Activated T-cell treated with anti-CD3 and anti-CD28 coated beads, Interleukin-2, amount 50 U/mL, for 72 hours (primary cell): ENCODE measurements at regions not wholly inside any gene's neighbourhood (a gene's known extent, or its start where the extent isn't known, plus 50 kb on each side); places are given as distances from the start of the nearest gene placed in this dataset.

Experiments used
- ATAC-seq, 2 donors: fragments of 150-1000 bp; cut with Tn5 transposase; replicated peaks in 1 of 2; 2 replicates each; pipeline ENCODE4 v1.10.0; 2021; ENCODE audit warnings: moderate library complexity in 2 of 2, mild to moderate bottlenecking in 1 of 2
- DNase-seq, 2 donors: peaks; one replicate each; pipeline ENCODE4 v3.0.0; 2021 to 2022; ENCODE audit warnings: mixed read lengths in 1 of 2
- H3K27ac Mint-ChIP-seq: one replicate; pipeline ENCODE4 v1.8.0; 2022; ENCODE audit warnings: mild to moderate bottlenecking, moderate library complexity, mixed read lengths
- H3K27me3 Mint-ChIP-seq: one replicate; pipeline ENCODE4 v1.8.0; 2022; ENCODE audit warnings: low read depth, mixed read lengths
- H3K36me3 Mint-ChIP-seq, 2 donors: one replicate each; pipeline ENCODE4 v1.8.0; 2022; ENCODE audit warnings: mixed read lengths in 2 of 2, mild to moderate bottlenecking in 1 of 2; ENCODE audit not compliant: insufficient read depth in 2 of 2
- H3K4me1 Mint-ChIP-seq: one replicate; pipeline ENCODE4 v1.8.0; 2022; ENCODE audit warnings: low read depth, mixed read lengths
- H3K4me3 Mint-ChIP-seq, 2 donors: one replicate each; pipeline ENCODE4 v1.8.0; 2022; ENCODE audit warnings: mild to moderate bottlenecking in 2 of 2, mixed read lengths in 2 of 2, moderate library complexity in 2 of 2
- H3K9me3 Mint-ChIP-seq, 2 donors: one replicate each; pipeline ENCODE4 v1.8.0; 2022; ENCODE audit warnings: mixed read lengths in 2 of 2

GRCh38 chr2:114185501-114185900, 256.9 kb upstream of the DPP10 start:
- peaks cover 6% of the 10 kb centered on the region for H3K27me3 Mint-ChIP-seq
- H3K4me1 Mint-ChIP-seq, result no peaks in the 10 kb centered on the region
- no peak for ATAC-seq
- peaks cover 0 to 7% of the 10 kb centered on the region in 2 donors for H3K9me3 Mint-ChIP-seq
- DNase-seq, result no peak
- H3K36me3 Mint-ChIP-seq, result no peaks in the 10 kb centered on the region
- no peak overlapping the region for H3K4me3 Mint-ChIP-seq
- H3K27ac Mint-ChIP-seq, result no peak overlapping the region

DNA sequence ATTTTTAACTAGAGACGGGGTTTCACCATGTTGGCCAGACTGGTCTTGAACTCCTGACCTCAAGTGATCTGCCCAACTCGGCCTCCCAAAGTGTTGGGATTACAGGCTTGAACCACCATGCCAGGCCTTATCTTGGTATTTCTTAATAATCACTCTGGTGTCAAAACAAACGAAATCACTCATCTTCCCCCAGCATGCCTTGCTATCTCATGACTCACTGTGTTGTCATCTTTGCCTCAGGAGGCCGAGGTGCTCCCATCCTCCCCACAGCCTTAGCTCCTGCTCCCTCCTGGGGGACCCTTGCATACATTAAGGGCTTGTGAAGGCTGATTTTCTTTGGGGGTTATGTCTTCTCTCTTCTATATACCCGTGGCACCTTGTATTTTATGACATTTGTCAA, 250.1 kb upstream of the DPP10 start:
- no peak overlapping the region for H3K27ac Mint-ChIP-seq
- DNase-seq, result no peak
- H3K4me1 Mint-ChIP-seq, result no peaks in the 10 kb centered on the region
- peaks cover 0 to 1% of the 10 kb centered on the region in 2 donors for H3K9me3 Mint-ChIP-seq
- no peaks in the 10 kb centered on the region for H3K36me3 Mint-ChIP-seq
- no peaks in the 10 kb centered on the region for H3K27me3 Mint-ChIP-seq
- no peak overlapping the region for H3K4me3 Mint-ChIP-seq
- no peak for ATAC-seq

GRCh38 chr2:114201781-114202180, 240.7 kb upstream of the DPP10 start:
- Mint-ChIP-seq H3K36me3 (no peaks in the 10 kb centered on the region), H3K9me3 (no peaks in the 10 kb centered on the region), H3K4me3 (no peak overlapping the region)

DNA sequence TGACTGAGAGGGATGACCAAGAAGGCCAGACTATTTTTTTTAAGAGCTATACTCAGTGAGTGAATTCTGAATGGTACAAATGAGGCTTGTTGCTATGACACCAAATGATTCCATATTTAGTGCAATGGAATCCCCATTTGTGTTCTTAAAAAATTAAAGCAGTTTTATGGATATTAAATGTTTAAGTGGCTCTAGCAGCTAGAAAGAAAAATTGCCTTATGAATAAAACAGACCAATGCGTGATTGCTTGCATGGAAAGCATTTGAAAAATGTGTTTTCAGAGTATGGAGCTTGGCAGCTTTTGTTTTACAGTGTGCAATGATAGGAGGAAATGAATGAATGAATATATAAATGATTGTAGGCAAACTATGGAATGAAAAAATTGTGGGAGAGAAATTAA, 238.8 kb upstream of the DPP10 start:
- Mint-ChIP-seq H3K4me1 (no peaks in the 10 kb centered on the region), H3K9me3 (no peaks in the 10 kb centered on the region), H3K27ac (no peak overlapping the region), H3K27me3 (peaks cover 7% of the 10 kb centered on the region), H3K36me3 (no peaks in the 10 kb centered on the region), H3K4me3 (no peak overlapping the region)
- DNase-seq (no peak), ATAC-seq (no peak)

More at GRCh38 chr2:114201781-114202180, 240.7 kb upstream of the DPP10 start:
- H3K27me3 Mint-ChIP-seq, result no peaks in the 10 kb centered on the region
- DNase-seq (no peak), ATAC-seq (no peak)
- H3K27ac Mint-ChIP-seq, result no peak overlapping the region
- H3K4me1 Mint-ChIP-seq, result no peaks in the 10 kb centered on the region

DNA sequence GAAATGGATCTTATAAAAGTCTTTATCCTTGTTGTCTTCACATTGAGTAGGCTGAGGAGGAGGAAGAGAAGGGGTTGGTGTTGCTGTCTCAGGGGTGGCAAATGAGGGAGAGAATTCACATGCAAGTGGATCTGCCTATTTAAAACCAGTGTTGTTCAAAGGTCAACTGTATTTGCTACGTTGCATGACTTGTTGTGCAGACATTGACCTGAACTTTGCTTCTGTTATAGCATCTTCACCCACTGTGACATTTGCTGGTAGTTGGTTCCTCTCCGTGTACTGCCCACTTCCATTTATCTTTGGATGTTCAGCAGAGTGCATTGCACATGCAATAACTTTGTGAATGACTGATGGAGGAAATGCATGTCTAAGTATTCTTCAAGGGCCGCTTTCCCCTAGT, 228.6 kb upstream of the DPP10 start:
- DNase-seq (no peak), ATAC-seq (no peak)
- no peak overlapping the region for H3K27ac Mint-ChIP-seq
- H3K4me1 Mint-ChIP-seq, result no peaks in the 10 kb centered on the region
- no peaks in the 10 kb centered on the region for H3K36me3 Mint-ChIP-seq
- H3K9me3 Mint-ChIP-seq, result no peaks in the 10 kb centered on the region
- H3K4me3 Mint-ChIP-seq, result no peak overlapping the region
- peaks cover 20% of the 10 kb centered on the region for H3K27me3 Mint-ChIP-seq

GRCh38 chr2:114218383-114218782, 224.1 kb upstream of the DPP10 start:
- H3K36me3 Mint-ChIP-seq, result no peaks in the 10 kb centered on the region
- DNase-seq (no peak), ATAC-seq (no peak)
- no peaks in the 10 kb centered on the region for H3K9me3 Mint-ChIP-seq
- H3K27me3 Mint-ChIP-seq, result peaks cover 40% of the 10 kb centered on the region
- H3K4me3 Mint-ChIP-seq, result no peak overlapping the region
- no peaks in the 10 kb centered on the region for H3K4me1 Mint-ChIP-seq
- no peak overlapping the region for H3K27ac Mint-ChIP-seq

DNA sequence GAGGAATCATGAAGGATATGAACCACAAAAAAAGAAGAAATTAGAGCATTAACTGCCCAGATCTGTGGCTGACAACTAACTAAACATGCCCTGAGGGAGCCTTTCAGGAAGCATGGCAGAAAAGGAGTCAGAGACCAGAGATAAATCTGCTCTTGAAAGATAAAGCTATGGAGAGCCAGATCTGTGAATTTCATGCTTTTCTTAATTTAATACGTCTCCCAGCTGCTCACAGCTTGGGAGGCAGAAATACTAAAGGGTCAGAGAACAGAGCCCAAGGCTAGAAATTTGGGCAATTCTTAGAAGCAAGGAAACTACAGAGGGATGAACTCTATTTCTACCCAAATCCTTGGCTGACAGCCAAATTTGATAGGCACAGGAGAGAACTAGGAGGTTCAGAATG, 223.0 kb upstream of the DPP10 start:
- Mint-ChIP-seq H3K4me3 (no peak overlapping the region), H3K4me1 (no peaks in the 10 kb centered on the region), H3K27ac (no peak overlapping the region), H3K36me3 (no peaks in the 10 kb centered on the region), H3K27me3 (peaks cover 34% of the 10 kb centered on the region), H3K9me3 (no peaks in the 10 kb centered on the region)
- DNase-seq (no peak), ATAC-seq (no peak)

- Mint-ChIP-seq H3K4me3 (no peak overlapping the region), H3K27me3 (peaks cover 28% of the 10 kb centered on the region), H3K9me3 (no peaks in the 10 kb centered on the region), H3K36me3 (no peaks in the 10 kb centered on the region), H3K4me1 (no peaks in the 10 kb centered on the region), H3K27ac (no peak overlapping the region)
- no peak for DNase-seq
- no peak for ATAC-seq
These were observed 220.1 kb upstream of the DPP10 start for GRCh38 chr2:114222344-114222743.

- no peak overlapping the region for H3K4me3 Mint-ChIP-seq
- no peak overlapping the region for H3K27ac Mint-ChIP-seq
- DNase-seq (no peak), ATAC-seq (no peak)
- no peaks in the 10 kb centered on the region for H3K36me3 Mint-ChIP-seq
- peaks cover 4 to 5% of the 10 kb centered on the region in 2 donors for H3K9me3 Mint-ChIP-seq
- H3K4me1 Mint-ChIP-seq, result no peaks in the 10 kb centered on the region
- peaks cover 2% of the 10 kb centered on the region for H3K27me3 Mint-ChIP-seq
These were observed 210.5 kb upstream of the DPP10 start for GRCh38 chr2:114231921-114232320.

DNA sequence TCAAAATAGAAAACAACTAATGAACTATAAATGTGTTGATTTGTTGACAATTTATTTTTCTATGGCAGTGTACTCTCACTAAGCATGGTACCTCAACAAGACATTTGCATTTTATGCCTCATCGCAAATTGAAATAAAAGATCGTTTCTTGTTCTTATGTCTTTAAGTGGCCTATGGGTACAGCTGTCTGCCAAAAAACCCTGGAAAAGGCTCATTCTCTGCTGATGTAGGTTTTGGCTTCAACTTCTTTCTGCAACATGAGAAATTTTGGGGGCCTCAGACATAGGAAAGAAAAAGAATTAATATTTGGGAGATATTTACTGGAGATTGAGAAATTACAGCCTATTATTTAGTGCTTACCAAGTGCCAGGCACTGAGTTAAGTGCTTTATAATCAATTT, 205.1 kb upstream of the DPP10 start:
- ATAC-seq, result no peak
- H3K36me3 Mint-ChIP-seq, result no peaks in the 10 kb centered on the region
- DNase-seq, result no peak
- no peak overlapping the region for H3K4me3 Mint-ChIP-seq
- H3K9me3 Mint-ChIP-seq, result peaks cover 0 to 4% of the 10 kb centered on the region in 2 donors
- H3K27ac Mint-ChIP-seq, result no peak overlapping the region
- H3K27me3 Mint-ChIP-seq, result peaks cover 13% of the 10 kb centered on the region
- H3K4me1 Mint-ChIP-seq, result no peaks in the 10 kb centered on the region

GRCh38 chr2:114238910-114239559, 203.4 kb upstream of the DPP10 start:
- Mint-ChIP-seq H3K36me3 (no peaks in the 10 kb centered on the region), H3K4me3 (no peak overlapping the region), H3K27ac (no peak overlapping the region), H3K9me3 (peaks cover 2 to 4% of the 10 kb centered on the region in 2 donors), H3K27me3 (peaks cover 13% of the 10 kb centered on the region), H3K4me1 (no peaks in the 10 kb centered on the region)
- no peak for DNase-seq
- ATAC-seq, result no peak

- ATAC-seq, result no peak
- Mint-ChIP-seq H3K27ac (no peak overlapping the region), H3K4me1 (no peaks in the 10 kb centered on the region), H3K4me3 (no peak overlapping the region), H3K9me3 (no peaks in the 10 kb centered on the region), H3K36me3 (no peaks in the 10 kb centered on the region), H3K27me3 (peaks cover 11% of the 10 kb centered on the region)
- no peak for DNase-seq
These were observed 193.8 kb upstream of the DPP10 start for GRCh38 chr2:114248648-114249047.

GRCh38 chr2:114252713-114253112, 189.7 kb upstream of the DPP10 start:
- Mint-ChIP-seq H3K4me1 (no peaks in the 10 kb centered on the region), H3K9me3 (no peaks in the 10 kb centered on the region), H3K4me3 (no peak overlapping the region), H3K27me3 (peaks cover 11% of the 10 kb centered on the region), H3K36me3 (no peaks in the 10 kb centered on the region), H3K27ac (no peak overlapping the region)
- DNase-seq (no peak), ATAC-seq (no peak)

GRCh38 chr2:114254875-114255274, 187.6 kb upstream of the DPP10 start:
- Mint-ChIP-seq H3K36me3 (no peaks in the 10 kb centered on the region), H3K27me3 (peaks cover 9% of the 10 kb centered on the region)
- ATAC-seq, result no peak

More at GRCh38 chr2:114254875-114255274, 187.6 kb upstream of the DPP10 start:
- DNase-seq, result no peak
- no peak overlapping the region for H3K4me3 Mint-ChIP-seq
- no peaks in the 10 kb centered on the region for H3K4me1 Mint-ChIP-seq
- H3K27ac Mint-ChIP-seq, result no peak overlapping the region
- H3K9me3 Mint-ChIP-seq, result no peaks in the 10 kb centered on the region
